ENCODE measurements at regions not wholly inside any gene's neighbourhood (a gene's known extent, or its start where the extent isn't known, plus 50 kb on each side); places are given as distances from the start of the nearest gene placed in this dataset.

GRCh38 chr1:194309269-194309668 lies 1122.9 kb upstream of the B3GALT2 start:
- TF ChIP-seq CTCF (IDR thresholded peaks at IDR 0.05) (no peak), EZH2 (IDR thresholded peaks at IDR 0.05) (no peak), EZH2phosphoT487 (IDR thresholded peaks at IDR 0.05) (no peak)

All from neural progenitor cell (in vitro differentiated cells).